SK-N-SH treated with all-trans-retinoic acid at 6 μM for 48 hours (cell line): ENCODE measurements at regions not wholly inside any gene's neighbourhood (a gene's known extent, or its start where the extent isn't known, plus 50 kb on each side); places are given as distances from the start of the nearest gene placed in this dataset.

ENCODE experiments used
- ATAC-seq: fragments of 200-7000 bp; cut with Tn5 transposase; 3 replicates; pipeline ENCODE4 v1.9.1; 2020; ENCODE audit warnings: mild to moderate bottlenecking, moderate library complexity
- BACH2 ChIP-seq: fragments of 250-450 bp; sonication (Bioruptor Pico); IDR thresholded peaks from 2 replicates; pipeline ENCODE4 v1.9.0; 2021; ENCODE audit warnings: mild to moderate bottlenecking, borderline replicate concordance
- CSDC2 ChIP-seq: fragments of 250-450 bp; sonication (Bioruptor Pico); IDR thresholded peaks from 2 replicates; pipeline ENCODE4 v1.5.0; 2020; ENCODE audit warnings: mild to moderate bottlenecking, moderate library complexity
- CSRNP3 ChIP-seq: fragments of 250-450 bp; sonication (Bioruptor Pico); IDR thresholded peaks from 2 replicates; pipeline ENCODE4 v1.5.1; 2021; ENCODE audit warnings: mild to moderate bottlenecking, moderate library complexity
- ESRRG ChIP-seq: fragments of 250-450 bp; sonication (Bioruptor Pico); IDR thresholded peaks from 2 replicates; pipeline ENCODE4 v1.6.1; 2021; ENCODE audit warnings: mild to moderate bottlenecking
- GLIS3 ChIP-seq: fragments of 250-450 bp; sonication (Bioruptor Pico); IDR thresholded peaks from 2 replicates; pipeline ENCODE4 v1.5.0; 2020; ENCODE audit warnings: mild to moderate bottlenecking, moderate library complexity
- ISL1 ChIP-seq: fragments of 250-450 bp; sonication (Bioruptor Pico); IDR thresholded peaks from 2 replicates; pipeline ENCODE4 v2.1.2; 2022; ENCODE audit warnings: mild to moderate bottlenecking, moderate library complexity
- OSR1 ChIP-seq: fragments of 250-450 bp; sonication (Bioruptor Pico); IDR thresholded peaks from 2 replicates; pipeline ENCODE4 v1.8.0; 2022; ENCODE audit warnings: moderate library complexity, mild to moderate bottlenecking, inconsistent platforms
- PPARA ChIP-seq: fragments of 250-450 bp; sonication (Bioruptor Pico); IDR thresholded peaks from 2 replicates; pipeline ENCODE4 v1.5.0; 2020; ENCODE audit warnings: mild to moderate bottlenecking, borderline replicate concordance
- RARB ChIP-seq: fragments of 250-450 bp; sonication (Bioruptor Pico); IDR thresholded peaks from 2 replicates; pipeline ENCODE4 v1.8.0; 2021; ENCODE audit warnings: mild to moderate bottlenecking, moderate library complexity
- SNAI2 ChIP-seq: fragments of 250-450 bp; sonication (Bioruptor Pico); IDR thresholded peaks from 2 replicates; pipeline ENCODE4 v1.5.0; 2020; ENCODE audit warnings: mild to moderate bottlenecking, moderate library complexity
- TCF4 ChIP-seq: fragments of 250-450 bp; sonication (Bioruptor Pico); IDR thresholded peaks from 2 replicates; pipeline ENCODE4 v1.8.0; 2021; ENCODE audit warnings: mild to moderate bottlenecking, moderate library complexity, borderline replicate concordance
- TOX ChIP-seq: fragments of 250-450 bp; sonication (Bioruptor Pico); IDR thresholded peaks from 2 replicates; pipeline ENCODE4 v1.8.0; 2021; ENCODE audit warnings: mild to moderate bottlenecking, moderate library complexity, borderline replicate concordance
- ZC3H10 ChIP-seq: fragments of 250-450 bp; sonication (Bioruptor Pico); IDR thresholded peaks from 2 replicates; pipeline ENCODE4 v1.5.1; 2021; ENCODE audit warnings: mild to moderate bottlenecking, moderate library complexity
- ZFP3 ChIP-seq: fragments of 250-450 bp; sonication (Bioruptor Pico); IDR thresholded peaks from 2 replicates; pipeline ENCODE4 v1.5.0; 2020; ENCODE audit warnings: mild to moderate bottlenecking, moderate library complexity
- ZNF565 ChIP-seq: fragments of 450-650 bp; formaldehyde crosslinking; conservative IDR thresholded peaks from 2 replicates; pipeline ENCODE4 v1.5.0; 2020; ENCODE audit warnings: low read depth, mild to moderate bottlenecking, moderate library complexity
- ZNF70 ChIP-seq: fragments of 450-650 bp; formaldehyde crosslinking; IDR thresholded peaks from 2 replicates; pipeline ENCODE4 v1.5.0; 2020; ENCODE audit warnings: mild to moderate bottlenecking, moderate library complexity
- ZNF8 ChIP-seq: fragments of 450-650 bp; formaldehyde crosslinking; IDR thresholded peaks from 2 replicates; pipeline ENCODE4 v1.5.0; 2020; ENCODE audit warnings: mild to moderate bottlenecking, moderate library complexity
- TF ChIP-seq, protein P1 (sequence below): fragments of 250-450 bp; sonication (Bioruptor Pico); IDR thresholded peaks from 2 replicates; pipeline ENCODE4 v1.5.0; 2020; ENCODE audit warnings: mild to moderate bottlenecking, moderate library complexity
- TF ChIP-seq, protein P2 (sequence below): fragments of 250-450 bp; sonication (Bioruptor Pico); IDR thresholded peaks from 2 replicates; pipeline ENCODE4 v1.8.0; 2020; ENCODE audit warnings: mild to moderate bottlenecking, moderate library complexity, borderline replicate concordance

DNA sequence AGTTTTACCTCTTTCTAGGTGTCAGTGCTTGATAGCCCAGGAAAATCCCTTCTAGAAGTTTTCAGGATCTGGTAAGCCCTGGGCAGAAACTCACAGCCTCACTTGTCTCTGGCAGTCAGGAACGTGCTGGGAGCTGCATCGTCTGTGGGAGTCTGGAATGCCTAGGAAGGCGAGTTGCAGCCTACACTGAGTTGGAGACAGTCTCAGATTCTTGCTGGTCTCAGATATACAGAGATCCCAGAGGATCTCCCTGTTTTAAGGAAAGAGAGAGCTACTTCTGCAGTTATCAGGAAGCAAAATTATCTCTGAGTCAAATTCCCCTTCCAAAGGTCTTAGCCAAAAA is 104.4 kb upstream of the CDC42EP3 start:
- no peak for TF ChIP-seq ZNF70 (CRISPR knock-in tag)
- TF ChIP-seq, protein P1, sequence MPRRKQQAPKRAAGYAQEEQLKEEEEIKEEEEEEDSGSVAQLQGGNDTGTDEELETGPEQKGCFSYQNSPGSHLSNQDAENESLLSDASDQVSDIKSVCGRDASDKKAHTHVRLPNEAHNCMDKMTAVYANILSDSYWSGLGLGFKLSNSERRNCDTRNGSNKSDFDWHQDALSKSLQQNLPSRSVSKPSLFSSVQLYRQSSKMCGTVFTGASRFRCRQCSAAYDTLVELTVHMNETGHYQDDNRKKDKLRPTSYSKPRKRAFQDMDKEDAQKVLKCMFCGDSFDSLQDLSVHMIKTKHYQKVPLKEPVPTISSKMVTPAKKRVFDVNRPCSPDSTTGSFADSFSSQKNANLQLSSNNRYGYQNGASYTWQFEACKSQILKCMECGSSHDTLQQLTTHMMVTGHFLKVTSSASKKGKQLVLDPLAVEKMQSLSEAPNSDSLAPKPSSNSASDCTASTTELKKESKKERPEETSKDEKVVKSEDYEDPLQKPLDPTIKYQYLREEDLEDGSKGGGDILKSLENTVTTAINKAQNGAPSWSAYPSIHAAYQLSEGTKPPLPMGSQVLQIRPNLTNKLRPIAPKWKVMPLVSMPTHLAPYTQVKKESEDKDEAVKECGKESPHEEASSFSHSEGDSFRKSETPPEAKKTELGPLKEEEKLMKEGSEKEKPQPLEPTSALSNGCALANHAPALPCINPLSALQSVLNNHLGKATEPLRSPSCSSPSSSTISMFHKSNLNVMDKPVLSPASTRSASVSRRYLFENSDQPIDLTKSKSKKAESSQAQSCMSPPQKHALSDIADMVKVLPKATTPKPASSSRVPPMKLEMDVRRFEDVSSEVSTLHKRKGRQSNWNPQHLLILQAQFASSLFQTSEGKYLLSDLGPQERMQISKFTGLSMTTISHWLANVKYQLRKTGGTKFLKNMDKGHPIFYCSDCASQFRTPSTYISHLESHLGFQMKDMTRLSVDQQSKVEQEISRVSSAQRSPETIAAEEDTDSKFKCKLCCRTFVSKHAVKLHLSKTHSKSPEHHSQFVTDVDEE (CRISPR knock-in tag): no peak
- 0 out of 2 replicates have a peak, but pooled peaks have one; percentile 81 for TF ChIP-seq CSDC2
- no peak for TF ChIP-seq RARB
- TF ChIP-seq ISL1 (CRISPR knock-in tag): no peak
- no peak for TF ChIP-seq ESRRG (CRISPR knock-in tag)
- no peak for TF ChIP-seq ZC3H10 (CRISPR knock-in tag)
- TF ChIP-seq OSR1: no peak
- peak; percentile 70 for ATAC-seq

DNA sequence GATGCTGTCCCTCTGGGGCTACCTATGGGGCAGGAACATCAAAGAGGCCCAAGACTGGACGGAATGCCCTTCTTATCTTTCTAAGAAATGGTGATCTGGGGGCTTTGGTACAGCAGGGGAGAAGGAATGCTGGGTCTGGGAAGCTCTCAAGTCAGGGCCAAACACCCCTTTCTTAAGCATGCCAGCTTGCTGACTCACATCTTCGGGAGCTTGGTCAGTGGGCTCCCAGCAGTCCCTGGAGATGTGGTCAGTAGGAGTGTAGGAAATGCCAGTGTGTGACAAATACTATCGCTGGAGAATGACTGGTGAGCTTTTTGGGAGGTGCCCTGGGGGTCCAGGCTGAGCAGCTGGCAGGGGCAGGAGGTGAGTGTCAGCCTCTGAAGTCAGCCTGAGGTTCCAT is 105.0 kb upstream of the CDC42EP3 start:
- no peak for TF ChIP-seq TOX (CRISPR knock-in tag)
- TF ChIP-seq ZFP3 (CRISPR knock-in tag): peak; percentile 29; the same call in 1 of the 2 replicates
- TF ChIP-seq CSRNP3 (CRISPR knock-in tag): no peak
- TF ChIP-seq ISL1 (CRISPR knock-in tag): peak; percentile 50
- TF ChIP-seq, protein P2, sequence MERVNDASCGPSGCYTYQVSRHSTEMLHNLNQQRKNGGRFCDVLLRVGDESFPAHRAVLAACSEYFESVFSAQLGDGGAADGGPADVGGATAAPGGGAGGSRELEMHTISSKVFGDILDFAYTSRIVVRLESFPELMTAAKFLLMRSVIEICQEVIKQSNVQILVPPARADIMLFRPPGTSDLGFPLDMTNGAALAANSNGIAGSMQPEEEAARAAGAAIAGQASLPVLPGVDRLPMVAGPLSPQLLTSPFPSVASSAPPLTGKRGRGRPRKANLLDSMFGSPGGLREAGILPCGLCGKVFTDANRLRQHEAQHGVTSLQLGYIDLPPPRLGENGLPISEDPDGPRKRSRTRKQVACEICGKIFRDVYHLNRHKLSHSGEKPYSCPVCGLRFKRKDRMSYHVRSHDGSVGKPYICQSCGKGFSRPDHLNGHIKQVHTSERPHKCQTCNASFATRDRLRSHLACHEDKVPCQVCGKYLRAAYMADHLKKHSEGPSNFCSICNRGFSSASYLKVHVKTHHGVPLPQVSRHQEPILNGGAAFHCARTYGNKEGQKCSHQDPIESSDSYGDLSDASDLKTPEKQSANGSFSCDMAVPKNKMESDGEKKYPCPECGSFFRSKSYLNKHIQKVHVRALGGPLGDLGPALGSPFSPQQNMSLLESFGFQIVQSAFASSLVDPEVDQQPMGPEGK (CRISPR knock-in tag): peak; percentile 89
- 0 out of 2 replicates have a peak, but pooled peaks have one; percentile 21 for TF ChIP-seq SNAI2 (CRISPR knock-in tag)
- peak; percentile 71 for ATAC-seq

DNA sequence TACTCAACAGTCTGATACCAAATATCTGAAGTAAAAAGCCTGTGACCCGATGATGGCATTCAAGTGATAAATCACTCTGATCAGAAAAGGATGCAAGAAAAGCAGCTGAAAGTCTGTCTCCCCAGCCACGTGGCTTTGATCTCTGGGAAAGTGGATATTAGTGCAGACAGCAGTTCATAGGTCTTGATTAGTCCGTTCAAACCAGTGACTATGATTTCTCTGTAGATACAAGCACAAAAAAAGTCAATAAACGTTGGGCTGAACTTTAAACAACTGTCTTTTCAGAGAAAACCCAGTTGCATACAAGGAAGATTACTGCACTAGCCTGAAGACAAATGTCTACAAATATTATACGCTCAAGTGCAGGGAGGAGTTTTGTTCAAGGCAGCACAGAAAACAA is 107.7 kb upstream of the CDC42EP3 start:
- TF ChIP-seq TOX (CRISPR knock-in tag) (peak; percentile 68; the same call in 1 of the 2 replicates), OSR1 (no peak)
- TF ChIP-seq, all 23 proteins: peak for 1
- ATAC-seq: peak; percentile 8

- TF ChIP-seq, protein P1 (CRISPR knock-in tag): no peak
- no peak for TF ChIP-seq ZNF70 (CRISPR knock-in tag)
- no peak for TF ChIP-seq TOX (CRISPR knock-in tag)
- no peak for TF ChIP-seq GLIS3 (CRISPR knock-in tag)
- no peak for TF ChIP-seq CSDC2
- TF ChIP-seq ZNF565: no peak
- TF ChIP-seq PPARA (CRISPR knock-in tag): no peak
- TF ChIP-seq TCF4 (CRISPR knock-in tag): no peak
- TF ChIP-seq ZNF8 (CRISPR knock-in tag): no peak
- TF ChIP-seq BACH2 (CRISPR knock-in tag): no peak
- no peak for TF ChIP-seq RARB
- TF ChIP-seq, all 23 proteins: peak for 0
- no peak for ATAC-seq
These were observed 108.4 kb upstream of the CDC42EP3 start for GRCh38 chr2:37779611-37780386.
